B cell (primary cell): ENCODE measurements at regions not wholly inside any gene's neighbourhood (a gene's known extent, or its start where the extent isn't known, plus 50 kb on each side); places are given as distances from the start of the nearest gene placed in this dataset.

ENCODE experiments used
- EZH2 ChIP-seq: IDR thresholded peaks from 2 replicates; pipeline ENCODE4 v1.6.1; 2012; ENCODE audit warnings: borderline replicate concordance, low read depth, mild to moderate bottlenecking, moderate library complexity, low read length; ENCODE audit not compliant: insufficient read depth, poor library complexity, severe bottlenecking
- TF ChIP-seq, protein P1 (sequence below): fragments of 200-600 bp; IDR thresholded peaks from one replicate; pipeline ENCODE4 v1.8.0; 2022; ENCODE audit warnings: antibody characterized with exemption, mild to moderate bottlenecking

DNA sequence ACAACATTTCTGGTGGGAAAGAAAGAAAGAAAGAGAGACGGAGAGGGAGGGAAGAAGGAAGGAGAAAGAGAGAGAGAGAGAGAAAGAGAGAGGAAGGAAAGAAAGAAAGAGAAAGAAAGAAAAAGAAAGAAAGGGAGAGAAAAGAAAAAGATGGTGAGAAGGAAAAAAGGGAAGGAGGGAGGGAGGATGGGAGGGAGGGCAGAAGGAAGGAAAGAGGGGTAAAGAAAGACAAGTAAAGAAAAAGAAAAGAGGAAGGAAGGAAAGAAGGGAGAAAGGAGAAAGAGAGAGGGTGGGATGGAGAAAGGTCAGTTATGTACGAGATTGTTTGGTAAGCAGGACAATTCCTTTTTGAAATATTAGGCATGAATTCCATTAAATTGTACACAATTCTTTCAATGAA, 145.3 kb downstream of the SPRY2 start:
- TF ChIP-seq, protein P1, sequence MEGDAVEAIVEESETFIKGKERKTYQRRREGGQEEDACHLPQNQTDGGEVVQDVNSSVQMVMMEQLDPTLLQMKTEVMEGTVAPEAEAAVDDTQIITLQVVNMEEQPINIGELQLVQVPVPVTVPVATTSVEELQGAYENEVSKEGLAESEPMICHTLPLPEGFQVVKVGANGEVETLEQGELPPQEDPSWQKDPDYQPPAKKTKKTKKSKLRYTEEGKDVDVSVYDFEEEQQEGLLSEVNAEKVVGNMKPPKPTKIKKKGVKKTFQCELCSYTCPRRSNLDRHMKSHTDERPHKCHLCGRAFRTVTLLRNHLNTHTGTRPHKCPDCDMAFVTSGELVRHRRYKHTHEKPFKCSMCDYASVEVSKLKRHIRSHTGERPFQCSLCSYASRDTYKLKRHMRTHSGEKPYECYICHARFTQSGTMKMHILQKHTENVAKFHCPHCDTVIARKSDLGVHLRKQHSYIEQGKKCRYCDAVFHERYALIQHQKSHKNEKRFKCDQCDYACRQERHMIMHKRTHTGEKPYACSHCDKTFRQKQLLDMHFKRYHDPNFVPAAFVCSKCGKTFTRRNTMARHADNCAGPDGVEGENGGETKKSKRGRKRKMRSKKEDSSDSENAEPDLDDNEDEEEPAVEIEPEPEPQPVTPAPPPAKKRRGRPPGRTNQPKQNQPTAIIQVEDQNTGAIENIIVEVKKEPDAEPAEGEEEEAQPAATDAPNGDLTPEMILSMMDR, result peak; percentile 28
- TF ChIP-seq EZH2, result no peak
